IMR-90 (cell line): ENCODE measurements at regions not wholly inside any gene's neighbourhood (a gene's known extent, or its start where the extent isn't known, plus 50 kb on each side); places are given as distances from the start of the nearest gene placed in this dataset.

Source experiments
- ATAC-seq: fragments of 200-7000 bp; cut with Tn5 transposase; 2 replicates; pipeline ENCODE4 v1.9.1; 2020; ENCODE audit warnings: low read depth, mild to moderate bottlenecking, moderate library complexity
- BruUV-seq: library from RNA; stranded (reverse); fragments of 400-500 nt; replicated peaks from 2 replicates; lab custom pipeline; 2021; lab: Mats Ljungman, UMichigan
- CTCF ChIA-PET: fragments of 300-600 bp; formaldehyde crosslinking; extraction: SDS; loops from one replicate; lab custom pipeline; 2021; ENCODE audit warnings: antibody characterized with exemption; lab: Yijun Ruan, JAX
- POLR2A ChIA-PET: fragments of 300-600 bp; sonication (Branson Sonifier 250); formaldehyde crosslinking; loops from one replicate; lab custom pipeline; 2022; ENCODE audit warnings: antibody characterized with exemption; ENCODE audit not compliant: unreplicated experiment; lab: Charles Lee
- DNase-seq: peaks from one replicate; pipeline ENCODE4 v3.0.0; 2013
- H2AFZ ChIP-seq: replicated peaks from 2 replicates; pipeline ENCODE3; 2013; ENCODE audit warnings: low read length, mild to moderate bottlenecking; ENCODE audit not compliant: poor library complexity
- H2AK5ac ChIP-seq: 2 replicates; pipeline ENCODE4 v1.6.1; 2013; ENCODE audit warnings: low read depth, low read length, inconsistent platforms
- H2AK9ac ChIP-seq: replicated peaks from 2 replicates; pipeline ENCODE3; 2013; ENCODE audit warnings: mild to moderate bottlenecking, low read depth, low read length, moderate library complexity; ENCODE audit not compliant: poor library complexity
- H2BK120ac ChIP-seq: 2 replicates; pipeline ENCODE4 v1.6.1; 2013; ENCODE audit warnings: low read depth, low read length, inconsistent platforms
- H2BK15ac ChIP-seq: 3 replicates; pipeline ENCODE4 v1.6.1; 2013; ENCODE audit warnings: low read depth, low read length, inconsistent platforms
- H2BK20ac ChIP-seq: 2 replicates; pipeline ENCODE4 v1.6.1; 2013; ENCODE audit warnings: low read depth, mild to moderate bottlenecking, inconsistent platforms, low read length, moderate library complexity
- H2BK5ac ChIP-seq: 2 replicates; pipeline ENCODE4 v1.6.1; 2013; ENCODE audit warnings: mild to moderate bottlenecking, low read depth, low read length, inconsistent platforms; ENCODE audit not compliant: poor library complexity, severe bottlenecking
- H3K14ac ChIP-seq: replicated peaks from 2 replicates; pipeline ENCODE4 v1.6.1; 2013; ENCODE audit warnings: low read depth, low read length, inconsistent platforms
- H3K18ac ChIP-seq: 2 replicates; pipeline ENCODE4 v1.6.1; 2013; ENCODE audit warnings: low read depth, low read length, control low read depth
- H3K23ac ChIP-seq: 2 replicates; pipeline ENCODE4 v1.6.1; 2013; ENCODE audit warnings: low read depth, low read length, inconsistent platforms
- H3K27ac ChIP-seq: 2 replicates; pipeline ENCODE4 v1.5.1; 2013; ENCODE audit warnings: mild to moderate bottlenecking, control low read depth, low read length; ENCODE audit not compliant: insufficient read depth
- H3K27me3 ChIP-seq: 2 replicates; pipeline ENCODE4 v1.6.1; 2013; ENCODE audit warnings: low read length; ENCODE audit not compliant: control insufficient read depth, insufficient read depth
- H3K36me3 ChIP-seq: 2 replicates; pipeline ENCODE4 v1.6.1; 2013; ENCODE audit warnings: low read length, mixed read lengths; ENCODE audit not compliant: control insufficient read depth, insufficient read depth
- H3K4ac ChIP-seq: 2 replicates; pipeline ENCODE4 v1.6.1; 2013; ENCODE audit warnings: low read depth, low read length, inconsistent platforms
- H3K4me1 ChIP-seq: 2 replicates; pipeline ENCODE4 v1.6.1; 2013; ENCODE audit warnings: low read length, mixed read lengths; ENCODE audit not compliant: control insufficient read depth, insufficient read depth
- H3K4me2 ChIP-seq: 2 replicates; pipeline ENCODE4 v1.6.1; 2013; ENCODE audit warnings: low read depth, mild to moderate bottlenecking, control low read depth, low read length, moderate library complexity
- H3K4me3 ChIP-seq: 2 replicates; pipeline ENCODE4 v1.5.1; 2013; ENCODE audit warnings: low read depth, mild to moderate bottlenecking, control low read depth, low read length, moderate library complexity; ENCODE audit not compliant: insufficient read depth
- H3K56ac ChIP-seq: 2 replicates; pipeline ENCODE4 v1.6.1; 2013; ENCODE audit warnings: low read length, inconsistent platforms; ENCODE audit not compliant: insufficient read depth; ENCODE audit errors: extremely low read depth
- H3K79me1 ChIP-seq, 2 experiments: 2 replicates each; pipeline ENCODE4 v1.6.1; 2013; ENCODE audit warnings: low read length in 2 of 2, inconsistent platforms in 1 of 2, low read depth in 1 of 2
- H3K9ac ChIP-seq: 2 replicates; pipeline ENCODE4 v1.6.1; 2013; ENCODE audit warnings: low read depth, low read length, control low read depth
- H3K9me1 ChIP-seq: 2 replicates; pipeline ENCODE4 v1.6.1; 2013; ENCODE audit warnings: low read length, inconsistent platforms; ENCODE audit not compliant: insufficient read depth
- H3K9me3 ChIP-seq: 2 replicates; pipeline ENCODE4 v1.6.1; 2013; ENCODE audit warnings: low read length; ENCODE audit not compliant: control insufficient read depth, insufficient read depth
- H4K20me1 ChIP-seq: 2 replicates; pipeline ENCODE4 v1.6.1; 2013; ENCODE audit warnings: low read length, inconsistent platforms; ENCODE audit not compliant: insufficient read depth
- H4K5ac ChIP-seq: 2 replicates; pipeline ENCODE4 v1.6.1; 2013; ENCODE audit warnings: mild to moderate bottlenecking, low read depth, low read length, control low read depth
- H4K8ac ChIP-seq, 2 experiments: 2 replicates each; pipeline ENCODE4 v1.6.1; 2013; ENCODE audit warnings: low read depth in 2 of 2, low read length in 2 of 2, control low read depth in 1 of 2, inconsistent platforms in 1 of 2
- H4K91ac ChIP-seq: 2 replicates; pipeline ENCODE4 v1.6.1; 2013; ENCODE audit warnings: low read depth, low read length, inconsistent platforms; ENCODE audit not compliant: insufficient read depth
- BHLHE40 ChIP-seq: fragments of 150-350 bp; IDR thresholded peaks from 2 replicates; pipeline ENCODE4 v1.6.1; 2016; ENCODE audit warnings: mild to moderate bottlenecking, low read depth, low read length
- FOS ChIP-seq: fragments of 150-350 bp; IDR thresholded peaks from 2 replicates; pipeline ENCODE4 v1.6.1; 2016; ENCODE audit warnings: low read depth, low read length
- MXI1 ChIP-seq: IDR thresholded peaks from 2 replicates; pipeline ENCODE4 v1.6.1; 2012; ENCODE audit warnings: low read depth, mild to moderate bottlenecking, low read length, moderate library complexity, borderline replicate concordance
- POLR2A ChIP-seq: IDR thresholded peaks from 2 replicates; pipeline ENCODE4 v1.6.1; 2012; ENCODE audit warnings: mild to moderate bottlenecking, low read depth, low read length
- RCOR1 ChIP-seq: IDR thresholded peaks from 2 replicates; pipeline ENCODE4 v1.6.1; 2012; ENCODE audit warnings: mild to moderate bottlenecking, low read length, improper control_type of control experiment; ENCODE audit not compliant: insufficient replicate concordance
- RFX5 ChIP-seq: IDR thresholded peaks from 2 replicates; pipeline ENCODE4 v1.8.0; 2012; ENCODE audit warnings: low read depth, mild to moderate bottlenecking, low read length, moderate library complexity
- SMC3 ChIP-seq: fragments of 150-350 bp; IDR thresholded peaks from 2 replicates; pipeline ENCODE4 v1.6.1; 2016; ENCODE audit warnings: low read depth, mild to moderate bottlenecking, antibody characterized with exemption, low read length, moderate library complexity
- WGBS, 2 experiments: methylation state at CpG; one replicate each; pipeline versions ENCODE4 v1.1.5 to v1.1.7; 2013; ENCODE audit warnings: missing lambda C conversion rate in 2 of 2; ENCODE audit not compliant: insufficient read length in 1 of 2; ENCODE audit errors: extremely low coverage in 2 of 2; 5-methylcytosine and 5-hydroxymethylcytosine counted together
- dilution Hi-C: fragments of 300-500 bp; cut with HindIII; formaldehyde crosslinking; loops from one replicate; pipeline ENCODE4 v1.14.3; 2018; ENCODE audit warnings: low sequenced_read_pairs; ENCODE audit not compliant: unreplicated experiment
- in situ Hi-C: fragments of 300-500 bp; cut with MboI; formaldehyde crosslinking; loops from 3 replicates; pipeline ENCODE4 v1.14.3; 2019; ENCODE audit warnings: low sequenced_read_pairs, inconsistent platforms, mixed read lengths
- intact Hi-C: fragments of 100-400 bp; cut with micrococcal nuclease; formaldehyde crosslinking; loops from 2 replicates; pipeline ENCODE4 v1.10.0; 2022
- TF ChIP-seq, protein P1 (sequence below): fragments of 150-350 bp; IDR thresholded peaks from 2 replicates; pipeline ENCODE4 v1.6.1; 2017; ENCODE audit warnings: mild to moderate bottlenecking, antibody characterized with exemption, low read length, low read depth

DNA sequence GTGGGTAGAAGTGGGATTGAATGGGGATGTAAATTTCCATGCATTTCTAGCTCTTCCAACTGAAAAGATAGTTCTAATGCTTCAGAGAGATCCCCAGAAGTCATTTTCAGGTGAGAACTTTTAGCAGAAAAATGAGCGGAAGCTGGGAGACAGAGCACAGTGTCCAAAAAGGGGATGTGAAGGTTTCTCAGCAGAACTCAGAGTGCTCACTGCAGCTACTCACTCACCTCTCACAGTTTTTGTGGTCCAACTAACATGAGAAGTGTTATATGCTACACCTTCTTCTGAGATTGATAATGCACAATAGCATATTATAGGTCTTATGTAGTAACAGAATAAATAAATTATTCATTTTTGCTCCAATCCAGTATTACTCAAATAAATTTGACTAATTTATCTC is 519.2 kb upstream of the HS3ST5 start:
- Histone ChIP-seq H3K9me1 (no peaks in the 10 kb centered on the region), H2BK20ac (no peak overlapping the region), H2AK9ac (no peak overlapping the region), H4K8ac (no peak overlapping the region), H3K36me3 (no peaks in the 10 kb centered on the region), H2AK5ac (no peak overlapping the region), H4K5ac (no peak overlapping the region), H3K27ac (no peak overlapping the region), H3K18ac (no peak overlapping the region), H2BK15ac (no peak overlapping the region), H2BK120ac (no peak overlapping the region), H3K9me3 (peaks cover 6% of the 10 kb centered on the region), H3K79me1 (no peaks in the 10 kb centered on the region), H3K23ac (no peak overlapping the region), H4K20me1 (no peaks in the 10 kb centered on the region), H3K56ac (no peak overlapping the region), H3K4me1 (no peaks in the 10 kb centered on the region), H3K4me3 (no peak overlapping the region), H3K27me3 (no peaks in the 10 kb centered on the region), H2BK5ac (no peak overlapping the region), H3K14ac (no peak overlapping the region), H3K9ac (no peak overlapping the region), H2AFZ (no peak overlapping the region), H3K4me2 (no peak overlapping the region), H3K4ac (no peak overlapping the region), H4K91ac (no peak overlapping the region)
- ATAC-seq (no peak), DNase-seq (no peak)
- intact Hi-C loops (no loop called here), in situ Hi-C loops (no loop called here), dilution Hi-C loops (no loop called here)
- no CpG with 5 or more reads among the region's 1 CpG for WGBS, 2 experiments
- CTCF ChIA-PET, result no interaction called here
- POLR2A ChIA-PET, result no interaction called here
- TF ChIP-seq MXI1, result no peak
- TF ChIP-seq FOS, result no peak
- TF ChIP-seq, protein P1, sequence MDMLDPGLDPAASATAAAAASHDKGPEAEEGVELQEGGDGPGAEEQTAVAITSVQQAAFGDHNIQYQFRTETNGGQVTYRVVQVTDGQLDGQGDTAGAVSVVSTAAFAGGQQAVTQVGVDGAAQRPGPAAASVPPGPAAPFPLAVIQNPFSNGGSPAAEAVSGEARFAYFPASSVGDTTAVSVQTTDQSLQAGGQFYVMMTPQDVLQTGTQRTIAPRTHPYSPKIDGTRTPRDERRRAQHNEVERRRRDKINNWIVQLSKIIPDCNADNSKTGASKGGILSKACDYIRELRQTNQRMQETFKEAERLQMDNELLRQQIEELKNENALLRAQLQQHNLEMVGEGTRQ, result no peak
- TF ChIP-seq POLR2A, result no peak
- no peak for TF ChIP-seq BHLHE40
- TF ChIP-seq SMC3, result no peak
- no peak for TF ChIP-seq RFX5
- TF ChIP-seq RCOR1, result no peak
- BruUV-seq, result no TSS peak
